H7 (cell line): ENCODE measurements at regions not wholly inside any gene's neighbourhood (a gene's known extent, or its start where the extent isn't known, plus 50 kb on each side); places are given as distances from the start of the nearest gene placed in this dataset.

Experiments
- DNase-seq: peaks from one replicate; pipeline ENCODE4 v3.0.0; 2012
- H3K27me3 ChIP-seq: 2 replicates; pipeline ENCODE4 v1.6.0; 2011; ENCODE audit warnings: mild to moderate bottlenecking, low read length; ENCODE audit not compliant: control insufficient read depth, insufficient read depth
- H3K36me3 ChIP-seq: replicated peaks from 2 replicates; pipeline ENCODE4 v1.5.1; 2011; ENCODE audit warnings: low read length; ENCODE audit not compliant: control insufficient read depth, insufficient read depth
- H3K4me3 ChIP-seq: 2 replicates; pipeline ENCODE4 v1.5.1; 2011; ENCODE audit warnings: low read depth, mild to moderate bottlenecking, control low read depth, low read length, moderate library complexity; ENCODE audit not compliant: insufficient read depth

GRCh38 chr3:83034806-83035703 lies 1273.6 kb upstream of the GBE1 start:
- DNase-seq: peak; percentile 1
- no peaks in the 10 kb centered on the region for H3K36me3 ChIP-seq
- H3K4me3 ChIP-seq: no peak overlapping the region
- no peaks in the 10 kb centered on the region for H3K27me3 ChIP-seq

- no peak for DNase-seq
- Histone ChIP-seq H3K36me3 (no peaks in the 10 kb centered on the region), H3K27me3 (no peaks in the 10 kb centered on the region)
Measured at GRCh38 chr3:83033133-83033532, 1271.7 kb upstream of the GBE1 start.

GRCh38 chr3:83023086-83023485 lies 1261.6 kb upstream of the GBE1 start:
- H3K36me3 ChIP-seq: no peaks in the 10 kb centered on the region
- no peak overlapping the region for H3K4me3 ChIP-seq
- H3K27me3 ChIP-seq: no peaks in the 10 kb centered on the region
- no peak for DNase-seq

More at GRCh38 chr3:83033133-83033532, 1271.7 kb upstream of the GBE1 start:
- no peak overlapping the region for H3K4me3 ChIP-seq

GRCh38 chr3:83011481-83011880 lies 1250.0 kb upstream of the GBE1 start:
- no peak overlapping the region for H3K4me3 ChIP-seq
- H3K36me3 ChIP-seq: no peaks in the 10 kb centered on the region
- H3K27me3 ChIP-seq: no peaks in the 10 kb centered on the region
- DNase-seq: no peak

GRCh38 chr3:83003917-83004316 lies 1242.5 kb upstream of the GBE1 start:
- DNase-seq: no peak
- H3K27me3 ChIP-seq: no peaks in the 10 kb centered on the region
- no peaks in the 10 kb centered on the region for H3K36me3 ChIP-seq
- no peak overlapping the region for H3K4me3 ChIP-seq

GRCh38 chr3:83002869-83003445 lies 1241.5 kb upstream of the GBE1 start:
- DNase-seq: no peak
- Histone ChIP-seq H3K36me3 (no peaks in the 10 kb centered on the region), H3K27me3 (no peaks in the 10 kb centered on the region), H3K4me3 (no peak overlapping the region)

GRCh38 chr3:82999777-83000176 lies 1238.3 kb upstream of the GBE1 start:
- no peak for DNase-seq
- Histone ChIP-seq H3K4me3 (no peak overlapping the region), H3K27me3 (no peaks in the 10 kb centered on the region), H3K36me3 (no peaks in the 10 kb centered on the region)

GRCh38 chr3:82978368-82978767 lies 1216.9 kb upstream of the GBE1 start:
- Histone ChIP-seq H3K36me3 (no peaks in the 10 kb centered on the region), H3K27me3 (no peaks in the 10 kb centered on the region), H3K4me3 (no peak overlapping the region)
- DNase-seq: no peak

GRCh38 chr3:82977871-82978270 lies 1216.4 kb upstream of the GBE1 start:
- Histone ChIP-seq H3K4me3 (no peak overlapping the region), H3K27me3 (no peaks in the 10 kb centered on the region), H3K36me3 (no peaks in the 10 kb centered on the region)
- no peak for DNase-seq

GRCh38 chr3:82973791-82974190 lies 1212.3 kb upstream of the GBE1 start:
- DNase-seq: no peak
- Histone ChIP-seq H3K4me3 (no peak overlapping the region), H3K36me3 (no peaks in the 10 kb centered on the region), H3K27me3 (no peaks in the 10 kb centered on the region)

GRCh38 chr3:82960379-82960778 lies 1198.9 kb upstream of the GBE1 start:
- no peaks in the 10 kb centered on the region for H3K36me3 ChIP-seq
- no peak overlapping the region for H3K4me3 ChIP-seq
- no peak for DNase-seq
- no peaks in the 10 kb centered on the region for H3K27me3 ChIP-seq

- no peaks in the 10 kb centered on the region for H3K27me3 ChIP-seq
Measured at GRCh38 chr3:82957696-82958095, 1196.3 kb upstream of the GBE1 start.

GRCh38 chr3:82957079-82957478 lies 1195.6 kb upstream of the GBE1 start:
- Histone ChIP-seq H3K36me3 (no peaks in the 10 kb centered on the region), H3K27me3 (no peaks in the 10 kb centered on the region), H3K4me3 (no peak overlapping the region)
- no peak for DNase-seq

More at GRCh38 chr3:82957696-82958095, 1196.3 kb upstream of the GBE1 start:
- DNase-seq: no peak
- Histone ChIP-seq H3K36me3 (no peaks in the 10 kb centered on the region), H3K4me3 (no peak overlapping the region)

GRCh38 chr3:82954486-82954885 lies 1193.0 kb upstream of the GBE1 start:
- H3K27me3 ChIP-seq: no peaks in the 10 kb centered on the region
- no peaks in the 10 kb centered on the region for H3K36me3 ChIP-seq
- H3K4me3 ChIP-seq: no peak overlapping the region
- no peak for DNase-seq

- H3K4me3 ChIP-seq: no peak overlapping the region
- no peaks in the 10 kb centered on the region for H3K27me3 ChIP-seq
- no peaks in the 10 kb centered on the region for H3K36me3 ChIP-seq
- DNase-seq: no peak
Measured at GRCh38 chr3:82942041-82942440, 1180.6 kb upstream of the GBE1 start.
